Body of pancreas (tissue), 4 donors: ENCODE measurements at regions not wholly inside any gene's neighbourhood (a gene's known extent, or its start where the extent isn't known, plus 50 kb on each side); places are given as distances from the start of the nearest gene placed in this dataset.

ENCODE experiments used
- ATAC-seq: fragments of 150-250 bp; one replicate; pipeline ENCODE4 v1.9.1; 2016
- DNase-seq, 4 donors: peaks; one replicate each; pipeline ENCODE4 v3.0.0-alpha.2; 2019
- H3K27ac ChIP-seq, 4 donors: fragments of 200-600 bp; sonication (generic); 1 replicate in 3 of 4; 2 replicates in 1 of 4; pipeline versions ENCODE4 v1.5.1 to v1.6.1; 2016 to 2019; ENCODE audit warnings: mild to moderate bottlenecking in 1 of 4, mixed read lengths in 1 of 4, moderate library complexity in 1 of 4
- H3K27me3 ChIP-seq, 2 donors: fragments of 200-600 bp; sonication (generic); one replicate each; pipeline ENCODE4 v1.6.0; 2016; ENCODE audit warnings: mild to moderate bottlenecking in 1 of 2
- H3K36me3 ChIP-seq, 2 donors: fragments of 200-600 bp; sonication (generic); replicated peaks in 1 of 2; 2 replicates each; pipeline ENCODE4 v1.5.1; 2016; ENCODE audit warnings: low read depth in 2 of 2; ENCODE audit not compliant: insufficient read depth in 1 of 2
- H3K4me1 ChIP-seq: fragments of 200-600 bp; sonication (generic); one replicate; pipeline ENCODE4 v1.6.0; 2016
- H3K4me3 ChIP-seq, 2 donors: fragments of 200-600 bp; sonication (generic); 1 replicate in 1 of 2; 2 replicates in 1 of 2; pipeline ENCODE4 v1.5.1; 2016 to 2019
- H3K9me3 ChIP-seq, 3 donors: fragments of 200-600 bp; sonication (generic); 1 replicate in 2 of 3; 2 replicates in 1 of 3; pipeline ENCODE4 v1.5.1; 2016
- POLR2A ChIP-seq, 3 donors: fragments of 450-650 bp; IDR thresholded peaks; one replicate each; pipeline ENCODE4 v1.6.1; 2016; ENCODE audit warnings: antibody characterized with exemption in 3 of 3, mild to moderate bottlenecking in 2 of 3
- WGBS, 2 donors: methylation state at CpG; one replicate each; pipeline ENCODE4 v1.1.5; 2017; 5-methylcytosine and 5-hydroxymethylcytosine counted together
- intact Hi-C: fragments of 100-400 bp; cut with DNase I; formaldehyde crosslinking; loops from one replicate; pipeline ENCODE4 v1.15.1; 2023
- TF ChIP-seq, protein P1 (sequence below), 7 experiments: fragments of 450-650 bp in 4 of 7; fragments of 200-600 bp in 3 of 7; sonication (generic) in 3 of 7; IDR thresholded peaks; one replicate each; pipeline ENCODE4 v1.5.1; 2016 to 2019; ENCODE audit warnings: antibody characterized with exemption in 7 of 7

DNA sequence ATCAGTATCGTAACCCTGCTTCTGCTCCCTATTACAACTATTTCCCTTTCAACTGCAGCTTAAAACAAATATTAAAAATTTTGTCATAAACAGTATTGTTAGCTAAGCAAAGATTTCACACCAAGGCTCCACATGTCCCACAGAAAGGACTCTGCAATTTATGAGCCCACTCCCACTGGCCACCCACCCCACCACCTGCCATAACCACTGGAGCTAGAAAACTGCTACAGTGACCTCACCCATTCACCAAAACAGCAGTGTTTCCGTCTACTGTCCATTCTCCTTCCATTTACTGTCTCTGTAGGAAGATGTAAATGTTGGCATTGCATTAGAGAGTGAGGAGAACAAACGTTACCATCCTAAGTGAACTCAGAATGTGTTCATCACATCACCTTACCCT, 150.9 kb downstream of the IMPG2 start:
- ATAC-seq (no peak), DNase-seq (no peak)
- TF ChIP-seq POLR2A (IDR thresholded peaks at IDR 0.05), result no peak
- TF ChIP-seq, protein P1, sequence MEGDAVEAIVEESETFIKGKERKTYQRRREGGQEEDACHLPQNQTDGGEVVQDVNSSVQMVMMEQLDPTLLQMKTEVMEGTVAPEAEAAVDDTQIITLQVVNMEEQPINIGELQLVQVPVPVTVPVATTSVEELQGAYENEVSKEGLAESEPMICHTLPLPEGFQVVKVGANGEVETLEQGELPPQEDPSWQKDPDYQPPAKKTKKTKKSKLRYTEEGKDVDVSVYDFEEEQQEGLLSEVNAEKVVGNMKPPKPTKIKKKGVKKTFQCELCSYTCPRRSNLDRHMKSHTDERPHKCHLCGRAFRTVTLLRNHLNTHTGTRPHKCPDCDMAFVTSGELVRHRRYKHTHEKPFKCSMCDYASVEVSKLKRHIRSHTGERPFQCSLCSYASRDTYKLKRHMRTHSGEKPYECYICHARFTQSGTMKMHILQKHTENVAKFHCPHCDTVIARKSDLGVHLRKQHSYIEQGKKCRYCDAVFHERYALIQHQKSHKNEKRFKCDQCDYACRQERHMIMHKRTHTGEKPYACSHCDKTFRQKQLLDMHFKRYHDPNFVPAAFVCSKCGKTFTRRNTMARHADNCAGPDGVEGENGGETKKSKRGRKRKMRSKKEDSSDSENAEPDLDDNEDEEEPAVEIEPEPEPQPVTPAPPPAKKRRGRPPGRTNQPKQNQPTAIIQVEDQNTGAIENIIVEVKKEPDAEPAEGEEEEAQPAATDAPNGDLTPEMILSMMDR (IDR thresholded peaks at IDR 0.05), result no peak
- no peaks in the 10 kb centered on the region for H3K36me3 ChIP-seq
- no peaks in the 10 kb centered on the region for H3K9me3 ChIP-seq
- H3K27ac ChIP-seq, result no peak overlapping the region
- H3K4me1 ChIP-seq, result no peaks in the 10 kb centered on the region
- intact Hi-C loops, result no loop called here
- 61 to 64% methylated on average over 3 of the region's 3 CpGs for WGBS, 2 donors
- H3K4me3 ChIP-seq, result no peak overlapping the region
- no peaks in the 10 kb centered on the region for H3K27me3 ChIP-seq

DNA sequence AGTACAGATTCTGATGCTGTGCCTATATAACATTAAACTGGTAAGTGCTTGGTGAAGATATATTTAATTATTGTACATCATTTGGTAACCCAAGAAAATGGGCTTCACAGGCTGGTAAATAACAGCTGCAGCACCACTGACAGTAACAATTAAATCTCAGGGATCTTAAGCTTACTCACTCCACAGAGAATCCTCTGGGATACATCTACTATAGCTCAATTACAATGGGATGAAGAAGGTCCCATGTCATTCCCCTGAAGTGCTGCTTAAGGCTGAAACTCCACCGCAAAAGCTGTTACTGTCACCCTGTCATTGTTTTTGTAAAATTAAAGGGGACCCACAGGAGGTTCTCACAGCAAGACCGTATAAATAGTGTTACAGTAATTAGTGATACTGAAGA, 153.0 kb downstream of the IMPG2 start:
- 82 to 90% methylated on average over 2 of the region's 2 CpGs for WGBS, 2 donors
- TF ChIP-seq, protein P1 (IDR thresholded peaks at IDR 0.05), result no peak
- TF ChIP-seq POLR2A (IDR thresholded peaks at IDR 0.05), result no peak
- ATAC-seq, result no peak

GRCh38 chr3:101166150-101166549, 154.2 kb downstream of the IMPG2 start:
- Histone ChIP-seq H3K27ac (no peak overlapping the region), H3K4me3 (no peak overlapping the region), H3K27me3 (no peaks in the 10 kb centered on the region), H3K36me3 (no peaks in the 10 kb centered on the region), H3K9me3 (no peaks in the 10 kb centered on the region), H3K4me1 (no peaks in the 10 kb centered on the region)
- 71 to 81% methylated on average over 2 of the region's 2 CpGs for WGBS, 2 donors
- no peak for DNase-seq
- intact Hi-C loops, result no loop called here
- ATAC-seq, result no peak
- no peak for TF ChIP-seq POLR2A (IDR thresholded peaks at IDR 0.05)
- TF ChIP-seq, protein P1 (IDR thresholded peaks at IDR 0.05), result no peak

More for the DNA sequence above, 153.0 kb downstream of the IMPG2 start:
- Histone ChIP-seq H3K27me3 (no peaks in the 10 kb centered on the region), H3K4me1 (no peaks in the 10 kb centered on the region), H3K36me3 (no peaks in the 10 kb centered on the region), H3K27ac (no peak overlapping the region), H3K4me3 (no peak overlapping the region), H3K9me3 (no peaks in the 10 kb centered on the region)
- DNase-seq, result no peak
- intact Hi-C loops, result no loop called here

- Histone ChIP-seq H3K36me3 (no peaks in the 10 kb centered on the region), H3K9me3 (no peaks in the 10 kb centered on the region), H3K4me1 (no peaks in the 10 kb centered on the region), H3K4me3 (no peak overlapping the region), H3K27me3 (no peaks in the 10 kb centered on the region), H3K27ac (no peak overlapping the region)
- no peak for ATAC-seq
- no peak for DNase-seq
- TF ChIP-seq, protein P1 (IDR thresholded peaks at IDR 0.05), result no peak
- TF ChIP-seq POLR2A (IDR thresholded peaks at IDR 0.05), result no peak
- intact Hi-C loops, result no loop called here
Observed at GRCh38 chr3:101163554-101163953, 156.8 kb downstream of the IMPG2 start.

GRCh38 chr3:101159478-101159877, 160.9 kb downstream of the IMPG2 start:
- Histone ChIP-seq H3K27ac (no peak overlapping the region), H3K9me3 (no peaks in the 10 kb centered on the region), H3K4me1 (no peaks in the 10 kb centered on the region), H3K4me3 (no peak overlapping the region), H3K27me3 (no peaks in the 10 kb centered on the region), H3K36me3 (no peaks in the 10 kb centered on the region)
- TF ChIP-seq, protein P1 (IDR thresholded peaks at IDR 0.05), result no peak
- TF ChIP-seq POLR2A (IDR thresholded peaks at IDR 0.05), result no peak
- no peak for DNase-seq
- 64 to 67% methylated on average over 3 of the region's 3 CpGs for WGBS, 2 donors
- intact Hi-C loops, result no loop called here
- no peak for ATAC-seq
